CD4-positive, alpha-beta T cell treated with Interleukin-17A for 4 hours (primary cell): ENCODE measurements at regions not wholly inside any gene's neighbourhood (a gene's known extent, or its start where the extent isn't known, plus 50 kb on each side); places are given as distances from the start of the nearest gene placed in this dataset.
"Not testable (repeated sequence)": the region's sequence is repeated elsewhere in the genome, so short reads cannot be mapped to it uniquely, and the experiment has no call there.

Experiments
- DNase-seq: peaks from one replicate; pipeline ENCODE4 v3.0.0-alpha.2; 2020; ENCODE audit warnings: mixed read lengths

GRCh38 chr19:30804751-30805150, 432.6 kb downstream of the ZNF536 start:
- no peak for DNase-seq

- DNase-seq = not testable (repeated sequence)
Measured at GRCh38 chr19:30804333-30804732, 432.1 kb downstream of the ZNF536 start.

GRCh38 chr19:30802424-30803013, 430.3 kb downstream of the ZNF536 start:
- DNase-seq = no peak

DNA sequence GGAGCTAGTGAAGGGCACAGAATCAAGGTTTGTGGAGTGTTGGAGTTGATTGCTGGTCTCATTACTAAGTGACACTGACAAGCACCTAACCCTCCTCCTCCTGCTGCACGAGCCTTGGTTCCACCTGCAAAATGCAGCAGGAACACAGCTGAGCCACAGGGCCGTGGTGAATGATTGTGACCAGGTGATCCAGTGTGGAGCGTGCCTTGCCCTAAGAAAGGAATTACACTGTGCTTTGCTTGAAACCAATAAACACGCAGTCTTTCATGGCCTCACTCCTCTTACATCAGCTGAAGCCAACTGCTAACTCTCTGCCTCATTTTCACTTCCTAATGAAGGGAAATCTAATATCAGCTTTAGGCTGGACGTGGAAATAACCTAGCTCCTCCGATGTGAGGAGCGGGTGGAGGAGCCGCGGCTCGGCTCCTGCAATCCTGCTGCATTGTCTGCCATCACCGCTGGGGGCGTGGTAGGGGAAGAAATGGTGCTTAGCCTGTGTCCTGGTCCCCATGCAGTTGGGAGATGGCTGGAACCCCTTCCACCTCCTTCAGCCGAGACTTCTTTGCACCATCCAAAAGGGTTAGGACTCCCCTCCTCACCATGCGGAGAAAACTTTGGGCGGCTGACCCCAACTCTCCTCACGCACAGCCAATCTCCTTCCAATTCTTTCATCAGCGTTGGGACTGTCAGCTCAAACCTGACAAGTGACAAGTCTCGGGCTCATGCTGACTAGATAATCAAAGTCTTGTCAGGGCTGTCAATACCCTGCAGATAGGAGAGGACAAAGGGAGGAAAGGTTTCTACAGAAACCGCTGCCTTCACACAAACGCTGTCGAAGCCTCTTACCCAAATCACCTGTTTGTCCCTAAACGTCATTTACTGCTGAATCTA, 427.9 kb downstream of the ZNF536 start:
- peak; percentile 10 for DNase-seq

DNA sequence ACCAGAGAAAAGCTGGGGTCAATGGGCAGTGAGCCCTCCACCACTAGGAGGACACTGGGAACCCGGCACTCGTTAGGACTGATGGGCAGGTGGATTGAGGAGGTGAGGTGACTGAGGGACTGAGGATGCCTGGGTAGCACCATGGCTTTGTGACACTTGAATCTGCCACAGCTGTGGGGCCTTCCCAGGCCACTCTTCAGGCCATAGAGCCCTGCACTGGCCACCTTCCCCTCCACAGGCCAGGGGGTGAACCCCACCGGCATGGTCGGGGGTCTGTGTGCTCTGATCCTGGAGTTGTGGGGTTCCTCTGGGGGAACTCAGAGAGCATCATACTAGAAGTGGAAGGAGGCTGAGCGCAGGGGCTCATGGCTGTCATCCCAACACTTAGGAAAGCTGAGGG, 423.5 kb downstream of the ZNF536 start:
- no peak for DNase-seq

DNA sequence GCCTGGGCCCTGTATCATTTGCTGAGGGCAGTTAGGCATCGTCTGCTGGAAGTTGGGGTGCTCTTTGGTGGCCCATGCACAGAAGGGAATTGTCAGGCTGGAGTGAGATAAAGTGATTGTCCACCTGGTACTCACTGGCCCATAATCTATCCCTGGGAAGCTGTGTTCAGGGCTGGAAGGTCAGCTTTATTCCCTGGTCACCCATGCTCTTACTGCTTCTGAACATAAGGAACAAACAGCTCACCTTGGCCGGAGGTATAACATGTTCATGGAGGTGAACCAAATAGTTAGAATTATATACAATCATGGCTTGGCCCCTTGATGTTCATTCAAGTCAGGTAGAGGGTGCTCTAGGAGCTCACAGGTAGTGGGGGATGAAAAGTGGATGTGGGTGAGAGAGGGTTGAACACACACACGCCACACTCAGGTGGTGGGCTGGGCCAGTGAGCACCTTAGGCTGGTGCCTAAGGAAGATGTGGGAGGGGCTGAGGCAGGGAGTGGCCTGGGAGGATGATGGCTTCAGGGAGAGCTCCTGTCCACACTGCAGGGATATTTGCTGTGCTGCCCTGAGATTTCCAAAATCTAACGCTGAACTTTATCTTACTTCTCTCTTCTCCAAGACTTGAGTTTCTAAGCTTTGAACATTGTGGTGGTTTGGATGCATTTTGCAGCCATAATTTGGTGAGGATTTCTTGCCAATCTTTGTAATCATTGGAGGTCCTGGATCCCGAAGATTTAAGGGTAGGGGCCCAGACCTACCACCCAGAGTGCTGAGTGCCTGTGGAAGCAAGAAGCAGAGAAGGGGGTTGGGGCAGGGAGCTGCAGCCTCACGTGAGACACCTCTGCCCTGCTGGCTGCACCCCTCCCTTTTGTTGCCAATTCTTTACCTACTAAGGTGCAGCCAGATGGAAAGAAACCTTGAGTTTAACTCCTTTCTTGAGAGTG, 420.6 kb downstream of the ZNF536 start:
- DNase-seq = no peak

- DNase-seq = no peak
Measured at GRCh38 chr19:30791088-30791487, 418.9 kb downstream of the ZNF536 start.

DNA sequence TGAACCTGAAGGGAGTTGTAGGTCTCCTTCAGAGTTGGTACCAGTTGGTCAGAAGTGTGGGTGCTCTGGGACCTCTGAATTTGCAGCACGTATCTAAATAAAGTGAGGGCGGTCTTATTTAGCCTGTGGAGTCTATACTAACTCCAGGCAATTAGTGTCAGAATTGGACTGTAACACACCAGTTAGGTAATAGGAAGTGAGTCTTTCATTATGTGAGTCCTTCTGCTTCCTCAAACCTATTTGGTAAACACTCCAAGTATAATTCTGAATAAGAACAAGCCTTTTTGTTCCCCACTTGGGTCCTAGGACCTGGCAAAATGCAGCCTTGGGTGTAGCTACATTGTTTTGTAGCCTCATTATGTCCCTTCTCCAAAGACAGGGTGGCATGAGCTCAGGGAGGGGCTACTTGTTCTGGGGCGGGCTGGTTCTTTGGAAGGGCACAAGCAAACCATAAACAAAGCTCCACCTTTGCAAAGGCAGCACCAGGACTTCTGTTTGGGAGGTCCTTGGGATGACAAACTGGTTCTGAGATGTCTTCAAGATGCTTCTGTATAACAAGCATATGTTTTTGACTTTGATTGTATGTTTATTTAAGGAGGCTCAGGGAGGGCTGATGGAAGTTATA, 418.0 kb downstream of the ZNF536 start:
- no peak for DNase-seq

DNA sequence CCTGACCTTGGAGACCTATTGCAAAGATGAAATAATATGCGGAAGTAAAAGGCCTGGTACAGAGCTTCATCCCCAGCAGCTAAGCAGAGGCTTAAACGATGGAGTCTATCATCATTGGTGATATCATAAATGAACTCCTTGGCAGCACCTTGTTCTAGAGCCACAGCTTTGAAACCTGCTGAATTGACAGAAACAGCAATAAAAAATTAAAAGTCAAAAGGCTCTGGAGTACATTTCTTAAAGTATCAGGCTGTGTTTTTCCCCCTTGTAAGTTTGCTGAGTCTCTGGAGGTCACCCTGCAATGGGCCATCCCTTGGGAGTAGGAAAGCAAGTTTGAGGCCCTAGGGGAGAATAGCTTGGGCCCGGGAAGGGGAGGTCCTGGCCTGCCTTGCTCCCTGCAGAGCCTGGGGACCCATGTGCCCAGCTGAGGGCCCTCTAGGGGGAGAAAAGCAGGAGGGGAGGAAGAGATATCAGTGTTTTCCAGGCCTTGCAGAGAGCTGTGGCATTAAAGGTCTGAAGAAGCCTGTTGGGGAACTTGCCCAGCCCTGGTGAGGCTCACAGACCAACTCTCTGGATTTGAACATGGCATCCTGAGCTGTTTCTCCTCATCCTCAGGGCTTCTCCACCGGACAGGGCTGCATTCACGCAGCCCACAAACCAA, 416.1 kb downstream of the ZNF536 start:
- no peak for DNase-seq

DNA sequence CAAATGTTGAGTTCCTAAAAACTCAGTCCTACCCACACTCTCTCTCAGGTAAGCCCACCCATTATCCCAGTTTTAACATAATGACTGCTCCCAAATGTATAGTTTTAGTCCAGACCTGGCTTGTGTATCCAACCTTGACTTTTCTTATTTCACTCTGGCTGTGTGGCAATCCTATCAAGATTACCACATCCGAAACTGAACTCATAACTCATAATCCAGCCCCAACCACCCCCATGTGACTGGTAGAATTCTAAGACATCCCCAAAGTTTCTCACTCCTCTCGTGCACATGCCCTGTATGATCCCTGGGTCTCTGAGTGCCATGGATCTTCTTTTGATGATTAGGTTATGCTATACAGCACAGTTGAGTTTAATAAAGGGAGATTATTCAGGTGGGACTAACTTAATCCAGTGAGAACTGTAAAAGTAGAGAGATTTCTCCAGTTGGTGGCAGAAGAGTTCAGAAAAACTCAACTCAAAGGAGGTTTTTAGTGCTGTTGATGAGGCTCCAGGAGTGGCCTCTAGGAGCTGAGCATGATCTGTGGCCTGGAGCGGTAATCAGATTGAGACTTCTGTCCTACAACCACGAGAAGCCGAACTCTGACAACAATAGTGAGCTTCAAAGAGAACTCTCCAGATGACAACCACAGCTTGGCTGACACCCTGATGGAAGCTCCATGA, 413.4 kb downstream of the ZNF536 start:
- DNase-seq = no peak

DNA sequence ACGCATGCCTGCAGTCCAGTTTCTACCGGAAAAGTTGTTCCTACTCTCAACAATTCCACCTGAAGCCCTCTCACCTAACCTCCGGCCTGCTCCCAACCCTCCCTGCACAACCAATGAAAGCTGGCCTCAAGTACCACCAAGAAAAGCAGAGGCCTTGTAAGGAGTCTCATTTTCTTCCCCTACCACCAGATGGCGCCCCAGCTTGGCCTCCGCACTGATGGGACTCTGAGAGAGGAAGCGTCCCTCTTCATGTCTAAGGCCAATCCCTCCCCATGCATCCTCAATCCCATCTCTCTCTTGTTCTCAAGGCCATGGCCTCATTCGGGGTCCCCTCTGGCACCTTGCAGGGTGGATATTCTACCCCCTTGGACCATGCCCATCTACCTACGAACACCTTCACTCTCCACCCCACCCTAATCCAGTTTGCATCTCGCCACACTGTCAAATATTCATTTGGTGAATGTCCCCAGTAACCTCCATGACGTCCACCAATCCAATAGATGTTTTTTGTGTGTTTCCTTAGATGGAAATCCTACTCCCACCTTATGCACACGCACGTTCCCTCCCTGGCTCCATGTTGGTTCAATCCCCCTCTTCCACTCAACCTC, 412.8 kb downstream of the ZNF536 start:
- DNase-seq = peak; percentile 64

- no peak for DNase-seq
Measured at GRCh38 chr19:30783936-30784335, 411.8 kb downstream of the ZNF536 start.

GRCh38 chr19:30783212-30783611, 411.0 kb downstream of the ZNF536 start:
- no peak for DNase-seq

- no peak for DNase-seq
Measured at GRCh38 chr19:30781519-30781918, 409.3 kb downstream of the ZNF536 start.

- no peak for DNase-seq
Measured at GRCh38 chr19:30781047-30781446, 408.9 kb downstream of the ZNF536 start.

DNA sequence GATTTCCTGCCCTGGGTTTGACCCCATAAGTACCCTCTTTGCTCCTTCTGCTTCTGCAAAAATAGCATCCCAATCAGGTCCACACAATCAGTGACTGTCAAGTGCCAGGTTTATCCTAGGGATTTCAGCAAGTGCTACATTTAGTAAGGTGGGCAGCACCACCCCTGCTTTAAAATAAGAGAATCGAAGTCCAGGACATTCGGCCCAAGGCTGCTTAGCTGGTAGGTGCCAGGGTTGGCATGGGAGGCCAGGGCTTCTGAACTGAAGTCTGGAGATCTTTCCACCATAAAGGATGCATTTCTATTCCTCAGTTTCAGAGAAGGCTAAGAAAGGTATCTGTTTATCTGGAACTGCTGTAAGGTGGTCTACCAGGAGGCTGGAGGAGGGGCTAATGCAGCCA, 408.3 kb downstream of the ZNF536 start:
- no peak for DNase-seq

GRCh38 chr19:30780032-30780431, 407.8 kb downstream of the ZNF536 start:
- no peak for DNase-seq

DNA sequence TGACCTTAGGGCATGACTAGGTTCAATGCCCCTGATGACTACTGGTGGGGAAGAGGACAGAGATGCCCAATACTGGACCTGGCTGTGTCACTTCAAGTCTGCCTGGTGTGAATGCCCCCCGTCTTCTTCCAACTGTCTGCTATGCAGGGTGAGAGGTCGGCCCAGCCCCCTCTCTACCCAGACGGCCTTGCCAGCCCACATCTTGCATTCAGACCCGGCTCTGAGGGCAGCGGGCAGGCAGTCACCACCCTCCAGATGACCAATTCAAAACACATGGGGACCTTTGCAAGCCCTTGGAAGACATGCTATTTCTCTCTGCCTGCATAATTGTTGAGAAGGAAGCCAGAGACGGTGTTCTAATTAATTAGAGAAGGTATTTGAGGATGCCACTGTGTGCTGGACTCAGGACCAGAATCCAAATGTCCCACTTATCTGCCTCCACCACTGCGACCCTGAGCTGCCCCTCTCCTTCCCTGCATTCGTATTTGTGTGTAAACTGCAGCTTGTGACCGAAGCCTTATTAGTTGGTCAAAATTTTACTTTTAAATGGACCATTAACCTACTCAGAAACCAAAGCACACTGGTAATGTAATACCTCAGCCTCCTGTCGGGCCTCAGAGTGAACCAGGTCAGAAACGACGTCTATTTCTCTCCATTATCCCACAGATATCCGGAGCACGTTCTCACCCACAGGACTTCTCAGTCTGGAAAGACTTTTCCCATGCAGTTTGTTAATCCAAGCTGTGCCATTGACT, 407.0 kb downstream of the ZNF536 start:
- DNase-seq = no peak

- DNase-seq = no peak
Measured at GRCh38 chr19:30778061-30778460, 405.9 kb downstream of the ZNF536 start.

GRCh38 chr19:30775956-30776355, 403.8 kb downstream of the ZNF536 start:
- DNase-seq = no peak
